ENCODE measurements at regions not wholly inside any gene's neighbourhood (a gene's known extent, or its start where the extent isn't known, plus 50 kb on each side); places are given as distances from the start of the nearest gene placed in this dataset. TPM values are rescaled to one million over a fixed set of nuclear protein-coding genes. Genes with fewer than 3 reads are reported as not detected.

- no peak for DNase-seq (ENCODE audit: low read depth)
These were observed 84.6 kb upstream of the CCDC196 start for GRCh38 chr14:66401449-66402095.

GRCh38 chr14:66403183-66403582, 83.0 kb upstream of the CCDC196 start:
- DNase-seq (ENCODE audit: low read depth): peak; percentile 69

DNA sequence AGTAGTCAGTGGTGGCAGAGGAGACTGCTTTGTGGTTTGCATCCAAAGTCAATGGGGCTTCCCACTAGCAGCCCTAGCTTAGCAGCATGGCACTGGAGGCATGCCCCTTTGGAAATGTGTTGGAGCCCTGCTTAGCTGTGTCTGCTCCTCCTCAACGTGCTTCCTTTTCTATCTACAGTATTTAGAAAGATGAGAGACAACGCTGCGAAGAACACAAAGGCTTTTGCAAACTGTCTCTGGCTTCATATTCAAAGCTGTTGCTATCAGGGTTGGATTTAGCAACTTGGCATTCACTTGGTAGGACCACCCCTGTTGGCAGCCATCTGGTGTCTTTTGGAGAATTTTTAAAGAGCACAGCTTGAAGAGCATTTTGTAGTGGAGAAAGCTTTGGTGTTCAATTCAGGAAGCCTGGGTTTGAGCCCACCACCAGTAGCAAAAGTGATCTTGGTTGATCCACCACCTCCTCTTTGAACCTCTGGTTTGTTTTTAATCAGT, 82.1 kb upstream of the CCDC196 start:
- no peak for DNase-seq (ENCODE audit: low read depth)

GRCh38 chr14:66405158-66405557, 81.0 kb upstream of the CCDC196 start:
- peak; percentile 65 for DNase-seq (ENCODE audit: low read depth)

DNA sequence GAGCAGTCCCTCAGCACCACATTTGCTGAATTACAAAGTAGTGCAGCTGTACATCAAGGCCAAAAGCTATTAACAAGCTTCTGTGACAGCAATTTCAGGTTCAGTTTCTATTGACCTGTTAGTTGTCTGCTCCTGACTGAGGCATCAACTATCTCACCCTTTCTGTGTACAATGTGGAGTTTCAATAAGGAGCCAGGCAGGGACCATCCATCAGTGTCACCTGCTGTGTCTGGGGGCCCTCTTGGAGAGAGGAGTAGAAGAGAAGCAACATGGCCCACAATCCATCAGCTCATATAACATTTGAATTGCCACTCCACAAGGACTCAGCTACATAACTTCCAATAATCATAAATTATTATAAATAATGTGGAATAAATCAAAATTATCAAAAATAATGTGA, 72.3 kb upstream of the CCDC196 start:
- no peak for DNase-seq (ENCODE audit: low read depth)

- DNase-seq (ENCODE audit: low read depth): no peak
These were observed 71.7 kb upstream of the CCDC196 start for GRCh38 chr14:66414511-66414910.

GRCh38 chr14:66420251-66421006, 65.7 kb upstream of the CCDC196 start:
- DNase-seq (ENCODE audit: low read depth): no peak

DNA sequence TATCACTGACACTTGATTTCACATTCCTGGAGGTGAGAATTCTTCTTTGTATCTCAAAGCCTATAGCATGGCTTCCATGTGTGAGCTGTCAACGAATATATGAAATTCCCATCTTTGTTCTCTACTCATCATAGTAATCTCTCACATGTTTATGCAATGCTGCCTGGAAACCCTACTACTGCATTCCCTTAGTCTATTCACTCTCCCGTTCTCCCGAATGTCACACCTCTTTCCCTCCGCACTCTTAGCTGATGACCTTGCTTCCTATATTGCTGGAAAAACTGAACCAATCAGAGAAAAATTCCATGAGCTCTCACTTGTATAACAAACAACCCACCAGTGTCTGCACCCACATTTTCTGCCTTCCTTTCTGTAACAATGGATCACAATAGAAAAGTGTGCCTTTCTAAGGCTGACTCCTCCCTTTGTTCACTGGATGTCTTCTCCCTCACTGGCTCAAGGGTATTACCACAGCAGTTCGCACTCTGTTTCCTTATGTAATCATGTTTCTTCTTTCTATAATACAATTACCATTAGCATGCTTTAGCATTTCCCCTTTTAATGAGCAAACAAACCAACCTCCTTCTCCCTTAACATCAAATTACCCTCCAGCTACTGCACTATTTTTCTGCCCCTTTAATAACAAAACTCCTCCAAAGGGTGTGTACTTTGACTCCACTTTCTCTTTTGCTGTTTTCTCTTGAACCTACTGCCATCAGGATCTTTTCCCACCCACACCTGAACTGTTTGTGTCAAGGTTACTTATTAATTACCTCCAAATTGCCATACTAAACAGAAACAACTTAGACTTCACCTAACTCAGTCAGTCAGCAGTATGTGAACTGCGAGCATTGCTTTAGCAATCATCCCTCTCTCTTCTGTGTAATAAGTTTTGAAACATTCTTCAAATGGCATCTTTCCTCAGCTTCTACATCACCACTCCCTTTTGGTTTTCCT, 63.9 kb upstream of the CCDC196 start:
- no peak for DNase-seq (ENCODE audit: low read depth)

DNA sequence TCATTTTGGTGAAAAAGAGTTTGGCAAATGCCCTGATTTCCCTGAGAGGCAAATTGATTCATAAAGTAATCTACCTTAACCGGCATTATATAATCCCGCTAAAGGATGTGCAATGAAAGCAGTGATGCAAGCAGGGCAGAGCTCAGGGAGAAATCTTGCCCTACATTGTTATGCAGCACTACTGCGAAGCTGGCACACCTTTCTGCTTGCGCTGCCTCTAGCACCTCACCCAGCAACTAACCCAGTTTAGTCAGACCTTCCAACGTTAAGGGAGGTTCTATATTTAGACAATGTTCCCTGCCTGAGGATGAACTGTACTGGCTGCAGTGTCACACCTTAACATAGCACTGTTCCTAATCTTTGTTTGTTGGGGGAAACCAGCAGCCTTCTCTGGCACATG, 60.8 kb upstream of the CCDC196 start:
- DNase-seq (ENCODE audit: low read depth): no peak

DNA sequence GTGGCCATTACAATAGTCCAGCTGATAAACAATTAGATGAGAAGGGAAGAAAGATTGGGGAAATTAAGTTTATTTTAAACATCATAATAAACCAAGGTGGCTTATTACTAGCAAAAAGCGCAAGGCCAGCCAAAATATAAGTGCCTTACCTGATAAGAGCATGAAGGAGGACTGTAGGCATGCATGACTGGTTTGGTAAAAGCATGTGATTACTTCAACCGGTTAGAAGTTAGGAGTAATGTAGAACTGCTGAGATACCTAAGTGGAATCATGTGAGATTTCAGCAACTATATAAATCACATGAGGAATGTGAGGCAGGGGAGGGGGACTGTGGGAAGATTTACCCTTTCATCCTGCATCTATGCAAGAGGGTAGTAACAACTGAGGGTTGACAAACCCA, 59.7 kb upstream of the CCDC196 start:
- no peak for DNase-seq (ENCODE audit: low read depth)

- DNase-seq (ENCODE audit: low read depth): no peak
These were observed 53.8 kb upstream of the CCDC196 start for GRCh38 chr14:66432334-66432733.

- no peak for DNase-seq (ENCODE audit: low read depth)
These were observed 51.7 kb upstream of the CCDC196 start for GRCh38 chr14:66434464-66434863.

DNA sequence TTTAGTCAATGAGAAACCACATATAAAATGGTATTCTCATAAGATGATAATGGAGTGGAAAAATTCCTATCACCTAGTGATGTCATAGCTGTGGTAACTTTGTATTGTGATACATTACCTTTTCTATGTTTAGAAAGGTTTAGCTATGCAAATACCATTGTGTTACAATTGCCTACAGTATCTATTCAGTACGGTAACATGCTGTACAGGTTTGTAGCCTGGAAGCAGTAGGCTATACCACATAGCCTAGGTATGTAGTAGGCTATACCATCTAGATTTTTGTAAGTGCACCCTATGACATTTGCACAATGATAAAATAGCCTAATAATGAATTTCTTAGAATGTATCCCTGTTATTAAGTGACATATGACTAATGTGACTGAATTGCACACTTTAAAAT, 50.5 kb upstream of the CCDC196 start:
- DNase-seq (ENCODE audit: low read depth): no peak

Small RNA genes in the stretch of these regions (small RNA-seq; reads per million reads assigned to genes)
- gene RF00019: not detected
